ENCODE measurements at regions not wholly inside any gene's neighbourhood (a gene's known extent, or its start where the extent isn't known, plus 50 kb on each side); places are given as distances from the start of the nearest gene placed in this dataset.

GRCh38 chr1:168468042-168468809 is 75.6 kb downstream of the XCL2 start:
- TF ChIP-seq CTCF (IDR thresholded peaks at IDR 0.05) = no peak
- no peak for TF ChIP-seq POLR2A (IDR thresholded peaks at IDR 0.05)

Data from Peyer's patch (tissue), 4 donors.